ENCODE measurements at regions not wholly inside any gene's neighbourhood (a gene's known extent, or its start where the extent isn't known, plus 50 kb on each side); places are given as distances from the start of the nearest gene placed in this dataset.

DNA sequence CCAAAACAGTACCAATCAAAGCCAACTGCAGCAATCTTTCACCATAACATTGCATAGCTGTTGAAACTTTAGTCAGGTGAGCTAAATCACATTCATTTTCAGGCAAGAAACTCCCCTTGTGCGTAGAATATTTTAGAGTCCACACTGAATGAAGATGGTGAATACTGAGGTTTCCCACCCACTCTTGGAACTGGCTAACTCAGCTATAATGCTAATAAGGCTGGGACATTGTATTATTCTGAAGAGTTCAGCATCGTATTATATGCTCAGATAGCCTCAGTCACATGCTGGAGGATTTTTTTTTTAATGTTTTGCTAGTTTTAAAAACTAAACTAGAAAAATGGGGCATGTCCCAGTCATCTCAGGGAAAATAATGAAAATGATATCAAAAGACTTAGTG, 352.3 kb upstream of the FMN2 start:
- DNase-seq: no peak

- no peak for DNase-seq
Observed at GRCh38 chr1:239739919-239740318, 351.8 kb upstream of the FMN2 start.

DNA sequence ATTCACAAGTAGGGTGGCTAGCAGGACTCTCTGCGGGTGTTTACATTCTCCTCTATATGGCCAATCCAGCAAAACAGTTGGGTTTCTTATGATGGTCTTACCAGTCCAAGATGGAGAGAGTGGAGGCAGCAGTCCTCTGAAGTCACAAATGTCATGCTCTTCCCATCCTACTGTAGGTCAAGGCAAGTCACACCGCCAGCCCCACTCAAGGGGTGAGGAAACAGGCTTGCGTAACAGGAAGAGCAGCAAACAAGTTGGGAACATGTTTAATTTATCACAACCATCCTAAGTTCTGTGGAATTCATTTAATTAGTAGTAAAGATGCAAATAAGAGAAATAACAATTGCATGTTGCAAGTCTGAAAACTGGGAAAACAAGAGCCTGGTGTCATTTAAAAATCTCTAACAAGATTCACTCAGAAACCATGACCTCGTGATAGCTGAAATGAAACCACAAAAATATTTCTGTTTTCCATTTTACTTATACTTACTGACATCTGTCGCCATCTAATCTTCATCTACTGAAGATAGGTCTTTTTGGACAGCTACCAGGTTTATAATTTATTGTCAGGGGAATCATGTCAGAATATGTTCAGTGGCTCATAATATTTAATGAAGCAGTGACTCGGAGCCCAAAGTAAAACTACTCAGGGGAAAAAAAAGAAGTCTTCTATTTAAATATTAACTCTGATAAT, 349.1 kb upstream of the FMN2 start:
- DNase-seq: no peak

DNA sequence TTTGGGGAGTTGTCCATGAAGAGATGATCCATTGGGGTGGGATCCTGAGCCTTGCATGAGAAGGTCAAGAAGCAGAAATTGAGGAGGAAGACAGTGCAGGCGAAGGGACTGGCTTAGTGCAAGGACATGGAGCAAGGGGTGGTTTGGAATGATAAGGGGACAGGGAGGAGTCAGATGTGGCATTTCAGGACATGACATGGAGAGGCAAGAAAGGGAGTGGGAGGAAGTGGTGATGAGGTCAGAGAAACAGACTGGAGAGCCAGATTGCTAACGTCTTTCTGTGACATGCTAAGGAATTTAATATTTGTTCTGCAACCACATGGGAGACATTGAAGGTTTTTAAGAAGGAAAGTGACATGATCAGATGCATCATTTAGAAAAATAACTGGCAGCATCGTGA, 346.8 kb upstream of the FMN2 start:
- DNase-seq: no peak

- DNase-seq: no peak
Observed at GRCh38 chr1:239755107-239755912, 336.4 kb upstream of the FMN2 start.

DNA sequence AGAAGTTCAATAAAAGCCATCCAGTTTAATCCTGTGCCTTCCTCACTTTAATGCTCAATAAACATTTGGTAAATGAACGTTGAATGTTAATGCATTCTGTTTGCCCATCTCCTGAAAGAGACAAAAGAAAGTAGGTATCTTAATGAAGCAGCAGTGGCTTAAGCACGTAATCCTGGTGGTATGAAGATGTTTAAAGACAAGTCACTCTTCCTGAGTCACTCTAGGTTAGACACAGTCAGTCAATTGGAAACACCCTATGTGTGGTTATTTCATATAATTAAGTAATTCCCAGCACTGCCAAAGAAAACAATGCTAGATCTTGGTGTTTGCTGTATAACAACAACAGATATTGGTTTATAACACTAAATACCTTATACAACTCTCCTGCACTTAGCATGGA, 334.0 kb upstream of the FMN2 start:
- no peak for DNase-seq

DNA sequence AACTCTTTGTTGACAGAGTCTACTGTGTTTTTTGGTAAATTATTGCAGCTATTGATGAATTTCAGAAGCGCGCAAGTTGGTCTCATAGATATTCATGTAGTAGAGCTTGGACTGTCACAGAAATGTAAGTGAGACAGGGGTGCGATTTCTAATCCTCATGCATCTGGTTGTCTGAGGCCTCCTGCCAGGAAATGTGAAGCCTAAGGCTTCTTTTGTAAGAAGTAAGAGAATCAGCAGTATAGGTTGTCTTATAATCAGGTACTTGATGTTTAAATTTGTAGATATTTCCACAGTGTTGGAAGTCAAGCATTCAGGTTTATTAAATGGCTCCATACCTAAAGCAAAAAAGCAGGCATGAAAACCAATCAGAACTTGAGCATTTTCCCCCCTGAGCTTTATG, 332.9 kb upstream of the FMN2 start:
- no peak for DNase-seq

DNA sequence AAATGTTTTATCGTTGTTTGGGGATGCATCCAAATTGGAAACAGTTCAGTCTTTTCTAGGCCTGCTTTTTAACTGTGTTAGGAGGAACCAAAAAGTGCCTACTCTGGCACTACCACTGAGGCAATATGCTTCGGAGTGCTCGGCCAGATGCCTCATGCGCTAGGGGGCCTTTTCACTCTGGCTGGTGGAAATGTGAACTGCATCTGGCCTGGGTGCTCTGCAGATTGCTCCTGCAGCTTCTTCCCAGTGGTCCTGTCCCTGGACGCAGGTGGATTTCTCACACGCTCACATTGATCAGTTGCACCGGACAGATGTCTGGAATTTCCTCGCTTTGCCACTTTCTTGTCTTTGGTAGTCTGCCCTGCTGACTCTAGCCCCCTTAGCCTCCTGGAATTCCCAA, 330.2 kb upstream of the FMN2 start:
- DNase-seq: no peak

GRCh38 chr1:239763850-239764249, 327.8 kb upstream of the FMN2 start:
- DNase-seq: no peak

DNA sequence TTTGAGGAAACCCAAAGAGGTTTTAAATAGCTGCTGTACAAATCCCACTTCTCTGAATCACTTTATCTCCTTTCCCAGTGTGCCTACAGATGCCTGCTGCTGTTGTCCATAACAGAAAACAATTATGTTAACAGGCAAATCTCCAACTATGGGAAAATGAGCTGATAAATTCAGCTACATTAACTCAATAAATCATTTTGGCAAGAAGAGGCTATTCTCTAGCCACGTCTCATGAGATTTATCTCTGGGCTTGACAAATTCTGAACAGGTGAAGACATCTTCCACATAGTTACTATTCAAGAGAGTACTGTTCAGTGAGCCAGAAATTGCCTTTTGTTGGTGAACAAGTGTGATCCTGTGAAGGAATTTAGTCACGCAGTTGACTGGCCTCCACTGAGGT, 327.1 kb upstream of the FMN2 start:
- DNase-seq: no peak

DNA sequence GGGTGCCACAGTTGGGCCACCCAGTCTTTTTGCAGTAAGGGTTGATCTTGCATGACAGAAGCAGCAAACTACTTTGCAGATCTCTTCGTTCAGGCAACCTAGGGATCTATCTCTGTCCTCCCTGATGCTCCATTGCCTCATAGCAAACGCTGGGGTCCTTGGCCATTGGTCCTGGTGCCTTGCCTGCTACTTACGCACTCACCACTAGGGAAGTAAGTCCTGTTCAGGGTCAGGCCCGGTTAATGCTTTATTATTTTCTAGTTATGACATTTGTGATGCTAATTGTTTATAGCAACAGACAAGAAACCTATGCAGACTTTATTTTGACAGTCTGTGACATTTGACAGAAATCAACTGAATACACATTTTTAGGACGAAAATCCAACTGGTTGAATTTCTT, 326.5 kb upstream of the FMN2 start:
- DNase-seq: no peak

GRCh38 chr1:239771550-239771949, 320.1 kb upstream of the FMN2 start:
- DNase-seq: no peak

DNA sequence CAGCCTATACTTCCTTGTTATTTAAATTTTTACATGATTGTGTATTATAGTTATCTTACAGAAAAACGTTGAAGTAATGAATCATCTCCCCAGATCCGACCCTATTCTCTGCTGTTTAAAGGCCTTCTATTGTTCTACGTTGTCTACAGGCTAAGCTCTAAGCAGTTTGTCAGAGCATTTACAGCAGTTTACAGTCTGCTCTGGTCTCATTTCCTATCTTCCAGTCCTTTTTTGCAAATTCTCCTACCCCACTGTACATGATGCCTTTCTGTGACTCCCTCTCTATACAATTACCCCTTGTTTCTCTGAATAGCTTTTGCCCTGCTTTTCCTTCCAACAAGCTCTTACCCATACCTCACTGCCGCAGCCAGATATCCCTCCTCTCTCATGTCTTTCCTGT, 319.2 kb upstream of the FMN2 start:
- no peak for DNase-seq

GRCh38 chr1:239775466-239775865, 316.2 kb upstream of the FMN2 start:
- no peak for DNase-seq

DNA sequence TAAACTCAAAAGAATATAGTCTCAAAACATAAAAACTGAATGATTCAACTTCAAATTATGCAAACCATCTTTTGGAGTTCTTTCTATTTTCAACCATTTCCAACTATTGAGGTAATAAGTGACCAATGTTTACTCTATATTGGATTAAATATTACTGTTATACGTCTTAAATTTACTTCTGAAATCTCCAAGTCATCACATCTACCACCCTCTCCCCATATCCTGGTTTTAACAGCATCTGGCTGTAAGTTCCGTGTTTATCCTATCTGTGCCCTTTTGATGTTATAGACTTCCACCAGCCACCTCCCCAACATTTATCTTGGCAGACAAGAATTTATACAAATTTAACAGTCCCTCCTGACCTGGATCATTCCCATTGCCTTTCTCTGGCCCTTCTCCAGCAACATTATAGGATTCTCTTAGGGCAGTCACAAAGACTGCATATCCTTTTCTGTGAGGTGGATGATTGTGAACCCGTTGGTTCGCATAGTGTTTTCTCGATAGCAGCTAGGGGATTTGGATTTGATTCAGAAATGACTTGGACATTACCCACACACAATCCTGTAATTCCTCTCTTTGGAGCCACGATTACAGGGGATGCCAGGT, 313.4 kb upstream of the FMN2 start:
- no peak for DNase-seq

DNA sequence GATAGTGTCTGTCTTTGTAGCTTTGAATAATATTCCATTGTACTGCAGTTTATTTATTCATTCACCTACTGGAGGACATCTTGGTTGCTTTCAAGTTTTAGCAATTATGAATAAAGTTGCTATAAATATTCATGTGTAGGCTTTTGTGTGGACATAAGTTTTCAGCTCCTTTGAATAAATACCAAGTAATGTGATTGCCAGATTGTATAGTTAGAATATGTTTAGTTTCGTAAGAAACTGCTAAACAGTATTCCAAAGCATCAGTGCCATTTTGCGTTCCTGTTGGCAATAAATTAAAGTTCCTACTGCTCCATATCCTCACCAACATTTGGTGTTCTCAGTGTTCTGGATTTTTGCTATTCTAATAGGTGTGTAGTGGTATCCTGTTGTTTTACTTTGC, 311.7 kb upstream of the FMN2 start:
- no peak for DNase-seq

GRCh38 chr1:239784896-239785295, 306.8 kb upstream of the FMN2 start:
- DNase-seq: no peak

DNA sequence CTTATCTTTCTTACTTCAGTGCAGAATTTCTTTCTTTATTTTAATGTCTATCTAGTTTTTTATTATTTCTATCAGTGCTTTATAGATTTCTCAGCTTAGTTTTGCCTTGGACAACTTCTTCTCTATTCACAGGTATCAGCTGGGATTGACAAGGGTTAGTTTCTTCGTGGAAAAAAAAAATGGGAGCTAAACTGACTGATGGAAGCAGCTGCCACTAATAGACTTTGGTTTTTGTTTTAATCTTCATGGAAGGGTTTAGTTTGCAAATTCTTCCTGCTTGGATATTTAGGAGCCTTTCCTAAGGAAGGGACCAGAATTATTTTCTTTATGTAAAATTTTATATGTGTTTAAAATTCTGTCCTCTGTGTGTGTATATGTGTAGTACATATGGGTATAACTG, 306.1 kb upstream of the FMN2 start:
- no peak for DNase-seq

- no peak for DNase-seq
Observed at GRCh38 chr1:239786464-239786863, 305.2 kb upstream of the FMN2 start.

DNA sequence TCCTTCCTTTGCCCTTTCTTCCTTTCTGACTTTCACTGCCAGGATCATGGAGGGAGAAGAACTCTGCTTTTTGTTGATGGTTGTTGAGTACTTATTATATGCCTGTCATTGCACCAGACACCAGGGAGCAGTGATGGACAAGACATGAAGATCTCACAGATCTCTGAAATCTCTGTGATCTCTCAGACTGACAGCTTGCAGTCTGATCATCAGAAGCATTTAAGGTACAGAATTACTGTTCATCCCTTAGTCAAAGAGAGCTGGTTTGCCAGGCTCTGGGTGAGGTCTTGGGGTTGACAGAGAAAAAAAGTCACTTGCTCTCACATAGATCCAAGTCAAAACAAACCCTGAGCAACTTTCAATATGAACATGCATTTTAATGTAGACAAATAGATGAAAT, 299.5 kb upstream of the FMN2 start:
- no peak for DNase-seq

DNA sequence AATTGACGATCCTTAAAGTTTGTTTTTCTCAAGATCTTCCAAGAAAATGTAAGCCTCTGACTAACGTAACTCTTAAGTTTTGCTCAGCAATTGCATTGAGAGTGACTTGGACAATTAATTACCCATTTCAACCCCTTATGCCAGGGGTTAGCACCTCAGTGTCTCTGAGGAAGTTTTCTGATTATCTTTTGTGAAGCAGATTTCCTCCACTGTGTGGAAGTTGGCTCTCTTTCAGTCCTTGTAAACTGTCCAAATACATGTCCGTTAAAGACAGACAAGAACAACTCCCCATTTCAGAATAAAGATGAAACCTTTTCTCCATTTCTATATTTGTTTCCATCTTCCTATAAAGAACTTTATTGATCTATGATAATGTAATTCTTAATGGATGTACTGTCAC, 296.4 kb upstream of the FMN2 start:
- no peak for DNase-seq

DNA sequence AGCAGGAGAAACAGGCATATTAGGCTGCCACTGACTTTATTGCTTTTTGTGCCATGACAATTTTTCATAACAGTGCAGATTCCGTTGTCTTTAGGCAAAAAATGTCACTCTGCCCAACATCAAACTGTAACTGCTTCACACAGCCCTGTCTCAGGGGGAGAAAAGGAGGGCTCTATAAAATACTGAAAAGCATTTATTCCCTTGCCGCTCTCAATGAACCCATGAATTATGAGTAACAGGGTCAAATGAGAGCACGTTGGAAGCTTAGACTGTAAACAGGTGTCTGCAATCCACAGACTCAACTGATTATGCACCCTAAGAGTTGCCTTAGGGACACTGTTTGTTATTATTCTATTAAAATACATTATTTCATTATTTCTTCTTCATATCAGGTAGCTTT, 292.1 kb upstream of the FMN2 start:
- no peak for DNase-seq

- DNase-seq: no peak
Observed at GRCh38 chr1:239800861-239801260, 290.8 kb upstream of the FMN2 start.

DNA sequence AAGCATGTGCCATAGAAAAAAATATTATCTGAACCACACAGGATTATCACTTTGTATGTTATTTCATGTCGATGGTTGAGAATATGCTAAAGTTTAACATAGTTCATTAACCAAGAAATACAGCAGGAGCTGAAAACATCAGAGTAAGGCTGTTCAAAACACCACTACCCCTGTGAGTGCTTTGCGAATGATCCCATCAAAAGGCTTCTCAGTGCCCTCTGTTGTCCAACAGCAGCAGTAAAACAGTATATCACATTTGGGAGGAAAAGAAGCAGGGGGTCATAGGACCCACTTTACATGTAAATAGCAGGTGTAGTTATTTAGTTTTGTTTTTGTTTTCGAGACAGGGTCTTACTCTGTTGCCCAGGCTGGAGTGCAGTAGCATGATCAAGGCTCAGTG, 289.4 kb upstream of the FMN2 start:
- no peak for DNase-seq

Measured in activated effector memory CD4-positive, alpha-beta T cell treated with anti-CD3 and anti-CD28 coated beads, Interleukin-2, amount 50 U/mL, for 16 hours (primary cell).